ENCODE measurements at regions not wholly inside any gene's neighbourhood (a gene's known extent, or its start where the extent isn't known, plus 50 kb on each side); places are given as distances from the start of the nearest gene placed in this dataset.

GRCh38 chr2:67259556-67260342 lies 137.4 kb upstream of the ETAA1 start:
- H3K4me1 ChIP-seq (ENCODE audit: low read length), result no peaks in the 10 kb centered on the region
- no peak overlapping the region for H3K9ac ChIP-seq (ENCODE audit: low read length)
- no peak overlapping the region for H3K4me2 ChIP-seq (ENCODE audit: low read depth, low read length)
- no peaks in the 10 kb centered on the region for H3K27me3 ChIP-seq (replicated peaks; ENCODE audit: insufficient read depth, low read length)
- no peaks in the 10 kb centered on the region for H3K36me3 ChIP-seq (replicated peaks; ENCODE audit: insufficient read depth, low read length)
- H4K20me1 ChIP-seq (ENCODE audit: insufficient read depth, low read length), result no peaks in the 10 kb centered on the region
- no peak for TF ChIP-seq EZH2phosphoT487 (IDR thresholded peaks at IDR 0.05; ENCODE audit: low read length)
- no peak for TF ChIP-seq EZH2 (optimal IDR thresholded peaks at IDR 0.05; ENCODE audit: low read depth, low read length)
- no peak overlapping the region for H3K27ac ChIP-seq (ENCODE audit: low read length)
- no peaks in the 10 kb centered on the region for H3K9me2 ChIP-seq (replicated peaks; ENCODE audit: insufficient read depth, low read length)
- no peak overlapping the region for H2AFZ ChIP-seq (ENCODE audit: low read length)
- no peaks in the 10 kb centered on the region for H3F3A ChIP-seq (ENCODE audit: insufficient read depth, low read length)
- H3K9me3 ChIP-seq (replicated peaks; ENCODE audit: insufficient read depth, low read length), result no peaks in the 10 kb centered on the region
- DNase-seq, result no peak
- H3K4me3 ChIP-seq (ENCODE audit: low read length), result no peak overlapping the region
- H3K79me2 ChIP-seq (ENCODE audit: low read length), result no peaks in the 10 kb centered on the region

GRCh38 chr2:67260343-67261277 lies 136.5 kb upstream of the ETAA1 start:
- H3F3A ChIP-seq (ENCODE audit: insufficient read depth, low read length), result no peaks in the 10 kb centered on the region
- H3K9ac ChIP-seq (ENCODE audit: low read length), result no peak overlapping the region
- no peaks in the 10 kb centered on the region for H3K9me2 ChIP-seq (replicated peaks; ENCODE audit: insufficient read depth, low read length)
- H3K4me3 ChIP-seq (ENCODE audit: low read length), result no peak overlapping the region
- no peak for DNase-seq
- no peak overlapping the region for H2AFZ ChIP-seq (ENCODE audit: low read length)
- H4K20me1 ChIP-seq (ENCODE audit: insufficient read depth, low read length), result no peaks in the 10 kb centered on the region
- H3K4me2 ChIP-seq (ENCODE audit: low read depth, low read length), result no peak overlapping the region
- H3K27ac ChIP-seq (ENCODE audit: low read length), result no peak overlapping the region
- no peaks in the 10 kb centered on the region for H3K27me3 ChIP-seq (replicated peaks; ENCODE audit: insufficient read depth, low read length)
- H3K9me3 ChIP-seq (replicated peaks; ENCODE audit: insufficient read depth, low read length), result no peaks in the 10 kb centered on the region
- no peaks in the 10 kb centered on the region for H3K36me3 ChIP-seq (replicated peaks; ENCODE audit: insufficient read depth, low read length)
- no peaks in the 10 kb centered on the region for H3K79me2 ChIP-seq (ENCODE audit: low read length)
- TF ChIP-seq EZH2 (optimal IDR thresholded peaks at IDR 0.05; ENCODE audit: low read depth, low read length) (no peak), CTCF (IDR thresholded peaks at IDR 0.05; ENCODE audit: low read length) (no peak), EZH2phosphoT487 (IDR thresholded peaks at IDR 0.05; ENCODE audit: low read length) (no peak)
- no peaks in the 10 kb centered on the region for H3K4me1 ChIP-seq (ENCODE audit: low read length)

- H3K9me3 ChIP-seq (replicated peaks; ENCODE audit: insufficient read depth, low read length), result no peaks in the 10 kb centered on the region
- H4K20me1 ChIP-seq (ENCODE audit: insufficient read depth, low read length), result no peaks in the 10 kb centered on the region
- H3K4me3 ChIP-seq (ENCODE audit: low read length), result no peak overlapping the region
- H3K27me3 ChIP-seq (replicated peaks; ENCODE audit: insufficient read depth, low read length), result no peaks in the 10 kb centered on the region
- no peaks in the 10 kb centered on the region for H3K9me2 ChIP-seq (replicated peaks; ENCODE audit: insufficient read depth, low read length)
- no peaks in the 10 kb centered on the region for H3F3A ChIP-seq (ENCODE audit: insufficient read depth, low read length)
- H3K36me3 ChIP-seq (replicated peaks; ENCODE audit: insufficient read depth, low read length), result no peaks in the 10 kb centered on the region
- no peaks in the 10 kb centered on the region for H3K4me1 ChIP-seq (ENCODE audit: low read length)
- no peaks in the 10 kb centered on the region for H3K79me2 ChIP-seq (ENCODE audit: low read length)
- TF ChIP-seq EZH2 (optimal IDR thresholded peaks at IDR 0.05; ENCODE audit: low read depth, low read length) (no peak), EZH2phosphoT487 (IDR thresholded peaks at IDR 0.05; ENCODE audit: low read length) (no peak), CTCF (IDR thresholded peaks at IDR 0.05; ENCODE audit: low read length) (no peak)
- no peak overlapping the region for H3K27ac ChIP-seq (ENCODE audit: low read length)
- H3K9ac ChIP-seq (ENCODE audit: low read length), result no peak overlapping the region
- no peak overlapping the region for H3K4me2 ChIP-seq (ENCODE audit: low read depth, low read length)
- no peak overlapping the region for H2AFZ ChIP-seq (ENCODE audit: low read length)
- DNase-seq, result no peak
These were observed 129.9 kb upstream of the ETAA1 start for GRCh38 chr2:67267241-67267640.

All from MM.1S (cell line).